ENCODE measurements at regions not wholly inside any gene's neighbourhood (a gene's known extent, or its start where the extent isn't known, plus 50 kb on each side); places are given as distances from the start of the nearest gene placed in this dataset.

DNA sequence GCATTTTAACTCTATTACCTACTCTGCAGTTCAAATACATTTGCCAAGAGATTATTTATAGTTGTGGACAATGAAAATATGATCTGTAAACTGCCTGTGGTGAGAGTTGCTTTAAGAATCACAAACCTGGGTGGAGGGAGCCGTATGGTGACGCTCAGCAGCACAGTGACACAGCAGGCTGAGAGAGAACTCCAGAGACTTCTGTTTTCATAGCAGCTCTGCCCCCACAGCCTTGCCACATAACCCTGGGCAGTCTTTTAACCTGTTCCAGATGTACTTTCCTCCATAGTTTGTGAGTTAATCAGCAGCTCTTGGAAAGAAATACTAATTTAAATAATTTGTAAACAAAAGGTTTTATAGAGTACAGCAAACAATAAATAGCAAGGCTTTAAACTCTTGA is 450.5 kb downstream of the ELAVL2 start:
- no peak for DNase-seq (ENCODE audit: low spot score)
- Histone ChIP-seq H3K4me3 (no peak overlapping the region), H3K9me3 (no peaks in the 10 kb centered on the region), H3K27ac (peak overlapping the region in 1 of 2 donors; percentile 42), H3K4me1 (ENCODE audit: control insufficient read depth in 1 of 2, low read depth in 2 of 2) (peaks cover 8 to 28% of the 10 kb centered on the region in 2 donors), H3K27me3 (replicated peaks; ENCODE audit: insufficient read depth) (no peaks in the 10 kb centered on the region), H3K36me3 (no peaks in the 10 kb centered on the region)
- TF ChIP-seq, protein P1, sequence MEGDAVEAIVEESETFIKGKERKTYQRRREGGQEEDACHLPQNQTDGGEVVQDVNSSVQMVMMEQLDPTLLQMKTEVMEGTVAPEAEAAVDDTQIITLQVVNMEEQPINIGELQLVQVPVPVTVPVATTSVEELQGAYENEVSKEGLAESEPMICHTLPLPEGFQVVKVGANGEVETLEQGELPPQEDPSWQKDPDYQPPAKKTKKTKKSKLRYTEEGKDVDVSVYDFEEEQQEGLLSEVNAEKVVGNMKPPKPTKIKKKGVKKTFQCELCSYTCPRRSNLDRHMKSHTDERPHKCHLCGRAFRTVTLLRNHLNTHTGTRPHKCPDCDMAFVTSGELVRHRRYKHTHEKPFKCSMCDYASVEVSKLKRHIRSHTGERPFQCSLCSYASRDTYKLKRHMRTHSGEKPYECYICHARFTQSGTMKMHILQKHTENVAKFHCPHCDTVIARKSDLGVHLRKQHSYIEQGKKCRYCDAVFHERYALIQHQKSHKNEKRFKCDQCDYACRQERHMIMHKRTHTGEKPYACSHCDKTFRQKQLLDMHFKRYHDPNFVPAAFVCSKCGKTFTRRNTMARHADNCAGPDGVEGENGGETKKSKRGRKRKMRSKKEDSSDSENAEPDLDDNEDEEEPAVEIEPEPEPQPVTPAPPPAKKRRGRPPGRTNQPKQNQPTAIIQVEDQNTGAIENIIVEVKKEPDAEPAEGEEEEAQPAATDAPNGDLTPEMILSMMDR (IDR thresholded peaks at IDR 0.05), result no peak
- ATAC-seq (ENCODE audit: insufficient number of reproducible peaks, low FRiP score, low read depth), result no peak

DNA sequence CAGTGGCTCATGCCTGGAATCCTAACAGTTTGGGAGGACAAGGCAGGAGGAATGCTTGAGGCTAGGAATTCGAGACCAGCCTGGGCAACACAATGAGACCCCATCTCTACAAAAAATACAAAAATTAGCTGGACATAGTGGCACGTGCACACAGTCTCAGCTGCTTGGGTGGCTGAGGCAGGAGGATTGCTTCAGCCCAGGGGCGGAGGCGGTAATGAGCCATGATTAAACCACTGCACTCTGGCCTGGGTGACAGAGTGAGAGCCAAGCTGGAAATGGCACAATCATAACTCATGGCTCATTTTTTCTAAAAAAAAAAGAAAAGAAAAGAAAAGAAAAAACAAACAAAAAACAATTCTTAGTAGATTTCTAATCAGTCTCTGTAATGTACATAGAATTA is 446.2 kb downstream of the ELAVL2 start:
- DNase-seq (ENCODE audit: low spot score), result no peak
- peaks cover 8 to 30% of the 10 kb centered on the region in 2 donors for H3K4me1 ChIP-seq (ENCODE audit: control insufficient read depth in 1 of 2, low read depth in 2 of 2)
- H3K27ac ChIP-seq, result peak overlapping the region in 1 of 2 donors; percentile 42
- no peaks in the 10 kb centered on the region for H3K27me3 ChIP-seq (replicated peaks; ENCODE audit: insufficient read depth)
- no peaks in the 10 kb centered on the region for H3K36me3 ChIP-seq
- H3K4me3 ChIP-seq, result no peak overlapping the region
- no peaks in the 10 kb centered on the region for H3K9me3 ChIP-seq
- ATAC-seq (ENCODE audit: insufficient number of reproducible peaks, low FRiP score, low read depth), result peak; percentile 22
- TF ChIP-seq, protein P1 (IDR thresholded peaks at IDR 0.05), result no peak

DNA sequence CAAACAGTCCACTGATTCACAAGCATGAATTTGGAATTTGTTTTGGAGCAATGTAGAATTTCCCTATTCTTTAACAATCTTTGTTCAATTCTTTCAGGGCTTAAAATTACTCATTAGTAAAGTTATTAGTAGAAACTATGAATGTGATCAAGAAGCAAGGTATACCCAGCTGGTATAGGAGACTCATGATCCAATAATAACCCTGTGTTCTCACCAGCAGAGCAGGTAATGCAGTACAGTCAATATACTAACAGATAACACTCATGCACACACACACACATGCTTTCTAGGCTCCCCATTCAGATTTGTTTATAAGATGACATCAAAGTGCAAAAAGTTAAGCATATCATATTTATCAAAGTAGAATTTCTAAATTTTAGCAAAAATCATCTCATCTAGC is 445.2 kb downstream of the ELAVL2 start:
- DNase-seq (ENCODE audit: low spot score) (no peak), ATAC-seq (ENCODE audit: insufficient number of reproducible peaks, low FRiP score, low read depth) (no peak)
- Histone ChIP-seq H3K4me3 (no peak overlapping the region), H3K36me3 (no peaks in the 10 kb centered on the region), H3K4me1 (ENCODE audit: control insufficient read depth in 1 of 2, low read depth in 2 of 2) (peaks cover 8 to 30% of the 10 kb centered on the region in 2 donors), H3K27me3 (replicated peaks; ENCODE audit: insufficient read depth) (no peaks in the 10 kb centered on the region), H3K9me3 (no peaks in the 10 kb centered on the region), H3K27ac (no peak overlapping the region)
- TF ChIP-seq, protein P1 (IDR thresholded peaks at IDR 0.05), result no peak

- Histone ChIP-seq H3K9me3 (no peaks in the 10 kb centered on the region), H3K4me3 (no peak overlapping the region), H3K27ac (no peak overlapping the region), H3K4me1 (ENCODE audit: control insufficient read depth in 1 of 2, low read depth in 2 of 2) (peaks cover 8 to 30% of the 10 kb centered on the region in 2 donors), H3K27me3 (replicated peaks; ENCODE audit: insufficient read depth) (no peaks in the 10 kb centered on the region), H3K36me3 (no peaks in the 10 kb centered on the region)
- TF ChIP-seq, protein P1 (IDR thresholded peaks at IDR 0.05), result no peak
- DNase-seq (ENCODE audit: low spot score) (no peak), ATAC-seq (ENCODE audit: insufficient number of reproducible peaks, low FRiP score, low read depth) (no peak)
These were observed 443.6 kb downstream of the ELAVL2 start for GRCh38 chr9:23382418-23382817.

DNA sequence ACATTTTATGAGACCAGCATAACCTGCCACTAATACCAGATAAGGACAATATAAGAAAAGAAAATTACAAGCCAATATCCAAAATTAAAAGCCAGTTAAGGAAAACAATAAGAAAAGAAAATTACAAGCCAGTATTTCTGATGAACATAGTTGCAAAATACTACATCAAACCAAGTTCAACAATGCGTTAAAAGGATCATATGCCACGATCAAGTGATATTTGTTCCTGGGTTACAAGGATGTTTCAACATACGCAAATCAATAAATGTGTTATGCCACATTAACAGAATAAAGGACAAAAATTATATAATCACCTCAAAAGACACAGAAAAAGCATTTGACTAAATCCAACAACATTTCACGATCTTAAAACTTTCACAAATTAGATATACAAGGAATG is 431.9 kb downstream of the ELAVL2 start:
- Histone ChIP-seq H3K27ac (no peak overlapping the region), H3K9me3 (no peaks in the 10 kb centered on the region), H3K4me3 (no peak overlapping the region), H3K4me1 (ENCODE audit: control insufficient read depth in 1 of 2, low read depth in 2 of 2) (no peaks in the 10 kb centered on the region), H3K36me3 (no peaks in the 10 kb centered on the region), H3K27me3 (replicated peaks; ENCODE audit: insufficient read depth) (no peaks in the 10 kb centered on the region)
- TF ChIP-seq, protein P1 (IDR thresholded peaks at IDR 0.05), result no peak
- ATAC-seq (ENCODE audit: insufficient number of reproducible peaks, low FRiP score, low read depth), result no peak
- DNase-seq (ENCODE audit: low spot score), result no peak

All from thoracic aorta (tissue), 2 donors.